Panc1 (cell line): ENCODE measurements at regions not wholly inside any gene's neighbourhood (a gene's known extent, or its start where the extent isn't known, plus 50 kb on each side); places are given as distances from the start of the nearest gene placed in this dataset.
A peak's percentile ranks its signal among the peaks of the same experiment; 100 is the strongest.
"Not testable (repeated sequence)": the region's sequence is repeated elsewhere in the genome, so short reads cannot be mapped to it uniquely, and the experiment has no call there.

Experiments used
- ATAC-seq: fragments of 200-7000 bp; cut with Tn5 transposase; 2 replicates; pipeline ENCODE4 v1.9.1; 2020; ENCODE audit warnings: mild to moderate bottlenecking, moderate library complexity
- BruUV-seq: library from RNA; stranded (reverse); fragments of 400-500 nt; replicated peaks from 2 replicates; lab custom pipeline; 2021; lab: Mats Ljungman, UMichigan
- CTCF ChIA-PET: fragments of 300-600 bp; sonication (Branson Sonifier 250); formaldehyde crosslinking; loops from one replicate; lab custom pipeline; 2022; ENCODE audit warnings: antibody characterized with exemption; lab: Charles Lee
- POLR2A ChIA-PET: fragments of 300-600 bp; sonication (Branson Sonifier 250); formaldehyde crosslinking; loops from one replicate; lab custom pipeline; 2022; ENCODE audit warnings: antibody characterized with exemption; lab: Charles Lee
- DNase-seq: peaks from one replicate; pipeline ENCODE4 v3.0.0-alpha.2; 2010; ENCODE audit warnings: low read depth, low spot score
- H3K27ac ChIP-seq: 2 replicates; pipeline ENCODE4 v1.5.1; 2011; ENCODE audit warnings: mild to moderate bottlenecking, low read length, inconsistent platforms
- H3K27me3 ChIP-seq: fragments of 200-500 bp; sonication (Bioruptor generic); 2 replicates; pipeline ENCODE4 v1.6.0; 2014; ENCODE audit warnings: low read length, inconsistent platforms; ENCODE audit not compliant: control insufficient read depth, insufficient read depth
- H3K36me3 ChIP-seq: fragments of 200-500 bp; sonication (Bioruptor generic); 2 replicates; pipeline ENCODE4 v1.5.1; 2014; ENCODE audit warnings: inconsistent platforms, mild to moderate bottlenecking, low read length, moderate library complexity; ENCODE audit not compliant: control insufficient read depth, insufficient read depth
- H3K4me1 ChIP-seq: 2 replicates; pipeline ENCODE4 v1.5.1; 2011; ENCODE audit warnings: inconsistent platforms, mild to moderate bottlenecking, low read length, moderate library complexity; ENCODE audit not compliant: control insufficient read depth, insufficient read depth
- H3K4me3 ChIP-seq, 2 experiments: 2 replicates each; pipeline ENCODE4 v1.5.1; 2011 to 2012; ENCODE audit warnings: low read depth in 2 of 2, low read length in 2 of 2, mild to moderate bottlenecking in 2 of 2, inconsistent platforms in 1 of 2, moderate library complexity in 1 of 2
- H3K9me3 ChIP-seq: fragments of 200-500 bp; sonication (Bioruptor generic); 2 replicates; pipeline ENCODE4 v1.5.1; 2014; ENCODE audit warnings: low read depth, mild to moderate bottlenecking, inconsistent platforms, low read length, moderate library complexity; ENCODE audit not compliant: control insufficient read depth, insufficient read depth
- CTCF ChIP-seq: fragments of 450-650 bp; IDR thresholded peaks from 2 replicates; pipeline ENCODE4 v1.5.1; 2017; ENCODE audit warnings: mild to moderate bottlenecking
- POLR2AphosphoS5 ChIP-seq: IDR thresholded peaks from 2 replicates; pipeline ENCODE4 v1.6.1; 2012; ENCODE audit warnings: mild to moderate bottlenecking, low read depth, low read length, moderate library complexity
- REST ChIP-seq, 2 experiments: IDR thresholded peaks; 2 replicates each; pipeline ENCODE4 v1.6.1; 2011 to 2012; ENCODE audit warnings: low read depth in 2 of 2, control low read depth in 1 of 2, low read length in 1 of 2, mild to moderate bottlenecking in 1 of 2, moderate library complexity in 1 of 2; ENCODE audit not compliant: insufficient read depth in 1 of 2
- SIN3A ChIP-seq: IDR thresholded peaks from 2 replicates; pipeline ENCODE4 v1.6.1; 2012; ENCODE audit warnings: low read depth, mild to moderate bottlenecking, low read length, moderate library complexity, borderline replicate concordance; ENCODE audit not compliant: insufficient read depth
- TCF7L2 ChIP-seq: IDR thresholded peaks from 2 replicates; pipeline ENCODE4 v1.6.1; 2011; ENCODE audit warnings: mild to moderate bottlenecking, low read depth, low read length, inconsistent platforms
- in situ Hi-C: cut with HindIII; loops from 2 replicates; pipeline ENCODE4 v1.10.0; 2016; ENCODE audit warnings: low sequenced_read_pairs, low pct_unique_long_range_greater_than_20kb
- intact Hi-C: fragments of 100-400 bp; cut with micrococcal nuclease; formaldehyde crosslinking; loops from one replicate; pipeline ENCODE4 v1.10.0; 2022; ENCODE audit not compliant: unreplicated experiment

- ATAC-seq (no peak), DNase-seq (no peak)
- TF ChIP-seq SIN3A (no peak), POLR2AphosphoS5 (no peak), TCF7L2 (no peak), REST (IDR thresholded peaks at IDR 0.05; ENCODE audit: insufficient read depth in 1 of 2, low read depth in 2 of 2, low read length in 1 of 2) (no peak), CTCF (peak; percentile 82)
- Histone ChIP-seq H3K9me3 (no peaks in the 10 kb centered on the region), H3K4me1 (no peaks in the 10 kb centered on the region), H3K27me3 (no peaks in the 10 kb centered on the region), H3K4me3 (no peak overlapping the region), H3K36me3 (no peaks in the 10 kb centered on the region), H3K27ac (no peak overlapping the region)
- intact Hi-C loops (no loop called here), in situ Hi-C loops (no loop called here)
- no TSS peak for BruUV-seq
- POLR2A ChIA-PET, result interaction anchor here (0.6 kb wide), 1 partner anchor 44 kb away, joined by 3 read pairs; no protein-coding TSS in a partner anchor
- CTCF ChIA-PET, result no interaction called here
These were observed 397.5 kb upstream of the ATP10A start for GRCh38 chr15:26260517-26261133.

- Histone ChIP-seq H3K27me3 (no peaks in the 10 kb centered on the region), H3K4me3 (no peak overlapping the region), H3K27ac (no peak overlapping the region), H3K36me3 (no peaks in the 10 kb centered on the region), H3K9me3 (no peaks in the 10 kb centered on the region), H3K4me1 (no peaks in the 10 kb centered on the region)
- no TSS peak for BruUV-seq
- no peak for DNase-seq
- TF ChIP-seq SIN3A (no peak), TCF7L2 (no peak), POLR2AphosphoS5 (no peak), REST (IDR thresholded peaks at IDR 0.05; ENCODE audit: insufficient read depth in 1 of 2, low read depth in 2 of 2, low read length in 1 of 2) (no peak), CTCF (no peak)
- CTCF ChIA-PET, result no interaction called here
- POLR2A ChIA-PET, result no interaction called here
- intact Hi-C loops, result no loop called here
- ATAC-seq, result no peak
- in situ Hi-C loops, result no loop called here
These were observed 396.5 kb upstream of the ATP10A start for GRCh38 chr15:26259581-26259980.

- H3K36me3 ChIP-seq, H3K27ac ChIP-seq, POLR2A ChIA-PET, intact Hi-C loops, CTCF ChIA-PET, H3K4me1 ChIP-seq, H3K9me3 ChIP-seq, H3K4me3 ChIP-seq, DNase-seq, ATAC-seq, H3K27me3 ChIP-seq, in situ Hi-C loops, BruUV-seq: not testable (repeated sequence)
These were observed 381.7 kb upstream of the ATP10A start for GRCh38 chr15:26244782-26245181.
